HG03139 (cell line): ENCODE measurements at regions not wholly inside any gene's neighbourhood (a gene's known extent, or its start where the extent isn't known, plus 50 kb on each side); places are given as distances from the start of the nearest gene placed in this dataset.
"Not testable (repeated sequence)": the region's sequence is repeated elsewhere in the genome, so short reads cannot be mapped to it uniquely, and the experiment has no call there.

Source experiments
- ATAC-seq: cut with Tn5 transposase; IDR thresholded peaks from one replicate; pipeline ENCODE4 v1.9.1; 2021; ENCODE audit not compliant: unreplicated experiment

DNA sequence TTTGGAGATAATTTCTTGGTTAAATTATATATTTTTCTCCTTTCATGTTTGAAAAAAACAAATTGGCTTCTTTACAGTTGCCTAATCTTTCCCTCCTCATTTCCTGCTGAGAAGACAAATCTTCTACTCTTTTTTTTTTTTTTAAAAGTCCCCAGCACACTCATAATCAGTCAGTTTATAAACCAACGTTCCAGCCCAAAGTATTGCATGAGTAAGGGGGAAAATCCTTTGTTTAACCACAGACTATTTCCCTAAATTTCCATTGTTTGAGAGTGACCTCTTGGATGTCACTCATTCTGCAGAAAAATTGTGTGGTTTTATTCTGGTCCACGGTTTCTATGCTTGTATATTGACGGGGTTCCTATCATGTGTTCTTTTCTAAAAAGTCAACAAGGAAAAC is 55.1 kb upstream of the TLR4 start:
- no peak for ATAC-seq

DNA sequence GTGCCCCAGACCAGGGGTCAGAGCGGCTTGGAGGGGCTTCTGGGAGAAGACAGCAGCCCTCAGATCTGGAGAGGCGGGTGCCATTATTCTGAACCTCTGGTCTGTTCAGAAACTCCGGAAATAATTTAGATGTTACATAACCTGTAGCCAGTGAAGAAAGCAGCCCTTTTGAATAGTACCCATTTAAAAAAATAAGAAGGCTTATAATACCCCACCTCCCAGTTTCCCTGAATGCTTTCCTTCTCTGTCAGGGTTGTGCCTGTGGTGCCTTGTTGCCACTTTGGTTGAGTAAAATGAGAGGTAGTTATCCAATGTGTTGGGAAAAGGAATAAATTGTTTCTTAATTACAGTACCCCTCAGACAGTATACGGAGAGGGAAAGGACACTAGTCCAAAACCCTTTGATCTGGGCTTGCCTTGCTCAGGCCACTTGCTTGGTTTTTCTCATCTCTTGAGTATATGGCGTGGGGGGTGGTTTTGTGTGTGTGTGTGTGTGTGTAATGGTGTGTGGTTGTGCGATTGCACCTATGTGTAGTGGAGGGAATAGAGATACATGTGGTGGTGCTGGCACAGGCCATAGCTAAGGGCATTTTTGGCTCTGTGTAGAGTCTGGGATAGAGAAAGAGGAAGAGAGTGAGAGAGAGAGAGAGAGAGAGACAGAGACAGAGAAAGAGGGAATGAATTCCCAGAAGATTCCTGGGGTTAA is 59.1 kb upstream of the TLR4 start:
- no peak for ATAC-seq

DNA sequence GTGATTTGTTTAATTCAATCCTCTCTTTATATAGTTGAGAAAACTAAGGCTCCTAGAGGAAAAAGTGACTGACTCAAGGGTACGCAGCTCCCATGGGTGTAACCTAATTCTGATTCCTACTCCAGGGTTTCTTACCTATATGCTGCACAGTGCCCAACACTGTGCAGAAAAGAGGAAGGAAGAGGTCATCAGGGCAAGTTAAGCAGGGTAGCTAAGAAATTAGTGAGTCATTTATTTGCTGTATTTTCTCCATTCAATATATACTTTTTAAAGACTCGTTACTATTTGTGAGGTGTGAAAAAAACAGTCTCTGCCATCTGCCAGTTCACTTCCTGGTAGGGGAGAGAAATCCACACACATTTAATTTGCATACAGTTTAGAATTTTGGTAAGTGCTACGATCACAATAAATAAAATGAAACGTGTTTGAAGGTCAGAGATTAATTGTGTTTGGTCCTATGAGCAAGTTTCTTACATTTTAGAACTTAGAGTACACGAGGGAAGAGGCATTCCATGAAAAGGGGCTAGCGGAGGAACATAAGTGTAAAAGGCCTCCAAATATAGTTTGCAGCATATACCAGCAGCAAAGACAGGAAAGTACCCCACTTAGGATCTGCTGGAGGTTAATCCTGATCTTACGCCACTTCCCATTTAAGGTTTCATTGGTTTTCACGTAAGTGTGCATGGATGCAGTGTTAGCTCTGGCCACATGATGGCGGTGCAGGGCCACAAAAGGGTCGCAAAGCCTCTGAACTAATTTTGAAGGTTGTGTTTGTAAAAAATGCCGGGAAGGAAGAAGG is 59.9 kb upstream of the TLR4 start:
- ATAC-seq, result peak; percentile 65

DNA sequence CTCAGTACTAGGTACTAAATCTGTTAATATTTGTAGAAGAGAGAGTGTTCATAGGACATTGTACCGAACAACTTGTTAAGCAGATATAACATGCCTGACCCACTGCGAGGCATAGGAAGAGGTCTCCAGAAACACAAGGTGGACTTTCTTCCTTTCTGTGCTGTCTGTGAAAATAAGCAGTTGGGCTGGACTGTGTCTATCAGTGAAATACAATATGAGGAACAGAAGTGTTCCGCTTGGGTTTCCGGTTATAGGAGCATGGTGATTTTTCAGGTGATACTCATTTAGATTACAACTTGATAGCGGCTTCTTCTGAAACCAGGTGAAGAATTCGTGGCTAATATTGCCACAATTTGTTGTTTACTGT is 60.9 kb upstream of the TLR4 start:
- ATAC-seq, result no peak

DNA sequence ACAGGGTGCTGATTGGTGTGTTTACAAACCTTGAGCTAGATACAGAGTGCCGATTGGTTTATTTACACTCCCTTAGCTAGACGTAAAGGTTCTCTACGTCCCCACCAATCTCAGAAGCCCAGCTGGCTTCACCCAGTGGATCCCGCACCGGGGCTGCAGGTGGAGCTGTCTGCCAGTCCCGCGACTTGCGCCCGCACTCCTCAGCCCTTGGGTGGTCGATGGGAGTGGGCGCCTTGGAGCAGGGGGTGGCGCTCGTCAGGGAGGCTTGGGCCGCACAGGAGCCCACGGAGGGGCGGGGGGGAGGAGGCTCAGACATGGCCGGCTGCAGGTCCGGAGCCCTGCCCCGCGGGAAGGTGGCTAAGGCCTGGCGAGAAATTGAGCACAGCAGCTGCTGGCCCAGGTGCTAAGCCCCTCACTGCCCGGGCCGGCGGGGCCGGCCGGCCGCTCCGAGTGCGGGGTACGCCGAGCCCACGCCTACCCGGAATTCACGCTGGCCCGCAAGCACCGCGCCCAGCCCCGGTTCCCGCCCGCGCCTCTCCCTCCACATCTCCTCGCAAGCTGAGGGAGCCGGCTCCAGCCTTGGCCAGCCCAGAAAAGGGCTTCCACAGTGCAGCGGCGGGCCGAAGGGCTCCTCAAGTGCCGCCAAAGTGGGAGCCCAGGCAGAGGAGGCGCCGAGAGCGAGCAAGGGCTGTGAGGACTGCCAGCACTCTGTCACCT is 61.5 kb upstream of the TLR4 start:
- ATAC-seq, result not testable (repeated sequence)

DNA sequence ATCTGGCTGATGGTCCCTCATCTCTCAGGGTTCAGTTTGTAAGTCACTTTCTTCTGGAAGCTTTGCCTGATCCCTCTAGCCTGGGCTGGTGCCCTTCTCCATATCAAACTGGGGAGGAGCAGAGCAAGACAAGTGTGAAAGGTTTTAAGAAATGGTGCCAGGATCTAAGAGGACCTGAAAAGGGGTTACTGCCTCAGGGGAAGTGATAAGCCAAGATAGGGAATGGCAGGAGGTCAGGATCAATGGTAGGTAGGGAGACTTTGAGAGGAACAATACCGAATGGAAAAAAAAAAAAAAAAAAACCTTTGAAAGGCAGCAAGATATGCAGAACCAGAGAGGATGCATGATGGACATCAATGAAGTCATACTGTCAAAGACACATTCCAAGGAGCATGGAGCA is 67.5 kb upstream of the TLR4 start:
- no peak for ATAC-seq

DNA sequence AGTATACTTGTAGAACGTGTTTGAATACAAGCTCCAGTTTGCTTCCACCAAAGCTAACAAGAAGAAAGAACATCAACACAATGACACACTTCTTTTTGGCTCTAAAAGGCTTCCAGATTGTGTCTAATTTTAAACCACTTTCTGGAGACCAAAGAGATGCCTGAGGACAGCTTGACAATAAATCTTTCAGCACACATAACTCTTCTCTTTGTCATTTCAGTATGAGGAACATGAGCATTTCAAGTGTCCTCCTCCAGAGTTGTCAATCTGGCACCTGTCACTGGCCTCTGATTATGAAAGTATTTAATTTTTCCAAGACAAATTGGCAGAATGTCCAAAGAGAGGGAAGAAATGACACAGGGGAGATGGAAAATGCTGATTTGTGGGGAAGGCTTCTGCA is 79.0 kb upstream of the TLR4 start:
- ATAC-seq, result no peak

DNA sequence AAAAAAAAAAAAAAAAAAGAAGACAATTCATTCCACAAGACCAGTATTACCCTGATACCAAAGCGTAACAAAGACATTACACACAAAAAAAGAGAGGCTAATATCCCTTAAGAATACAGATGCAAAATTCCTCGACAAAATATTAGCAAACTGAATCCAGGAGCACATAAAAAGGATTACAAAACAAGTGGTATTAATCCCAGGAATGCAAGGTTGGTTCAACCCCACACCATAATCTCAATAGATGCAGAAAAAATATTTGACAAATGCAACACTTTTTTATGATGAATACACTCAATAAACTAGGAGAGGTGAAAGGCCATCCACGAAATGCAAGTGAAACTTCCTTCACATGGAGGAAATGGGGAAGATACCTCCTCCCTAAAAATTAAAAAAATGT is 80.1 kb upstream of the TLR4 start:
- ATAC-seq, result no peak

DNA sequence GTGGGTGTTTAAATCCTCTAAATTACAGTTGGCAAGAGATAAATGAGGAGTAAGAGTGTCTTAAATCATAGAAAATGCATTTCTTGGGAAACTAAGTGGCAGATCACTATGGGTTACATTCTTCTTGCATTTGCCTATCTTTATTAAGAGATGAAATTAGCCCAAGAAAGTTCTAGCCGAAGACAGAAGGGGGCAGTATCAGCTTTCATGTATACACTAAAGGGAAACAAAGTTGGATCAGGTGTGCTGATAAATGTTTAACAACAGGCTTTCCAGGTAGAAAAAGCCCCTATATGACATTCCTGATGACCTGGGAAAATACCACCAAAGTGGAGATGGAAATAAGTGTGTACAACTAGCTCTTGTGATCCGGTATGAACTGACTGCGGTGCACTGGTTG is 81.9 kb upstream of the TLR4 start:
- no peak for ATAC-seq

DNA sequence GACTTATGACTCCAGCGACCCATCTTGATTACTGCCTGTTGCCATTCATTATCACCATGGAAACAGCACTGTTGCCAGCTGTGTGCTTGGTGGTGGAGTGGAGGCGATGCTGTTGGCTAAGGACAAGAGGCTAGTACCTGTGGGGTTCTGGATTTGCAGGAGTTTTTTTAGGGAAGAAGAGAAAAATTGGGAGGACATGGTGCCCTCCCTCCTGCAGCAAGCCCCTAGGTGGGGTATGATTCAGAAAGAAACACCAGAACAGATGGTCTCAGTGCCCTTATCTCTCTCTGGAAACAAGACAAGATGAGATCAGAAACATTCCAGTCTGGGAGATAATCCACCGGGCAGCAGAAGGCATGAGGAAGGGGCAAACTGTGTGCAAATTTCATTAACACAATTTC is 87.8 kb upstream of the TLR4 start:
- no peak for ATAC-seq

DNA sequence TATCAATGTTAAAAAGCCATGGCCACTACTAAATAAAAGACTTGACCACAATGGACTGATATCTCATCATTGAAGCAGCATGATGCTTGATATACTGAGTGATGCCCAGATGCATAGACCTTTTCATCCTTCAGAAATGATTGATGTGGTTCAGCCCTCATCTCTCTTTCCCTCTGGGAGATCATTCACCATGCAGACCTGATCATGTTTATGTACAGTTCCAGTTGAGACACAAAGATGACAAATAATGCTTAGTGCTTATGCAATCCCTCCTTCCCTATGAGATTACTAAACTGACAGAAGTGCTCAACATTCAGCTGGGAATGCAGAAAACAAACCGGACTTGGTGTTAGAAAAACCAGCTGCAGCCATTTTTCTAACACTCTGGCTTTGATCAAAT is 91.9 kb upstream of the TLR4 start:
- ATAC-seq, result no peak

DNA sequence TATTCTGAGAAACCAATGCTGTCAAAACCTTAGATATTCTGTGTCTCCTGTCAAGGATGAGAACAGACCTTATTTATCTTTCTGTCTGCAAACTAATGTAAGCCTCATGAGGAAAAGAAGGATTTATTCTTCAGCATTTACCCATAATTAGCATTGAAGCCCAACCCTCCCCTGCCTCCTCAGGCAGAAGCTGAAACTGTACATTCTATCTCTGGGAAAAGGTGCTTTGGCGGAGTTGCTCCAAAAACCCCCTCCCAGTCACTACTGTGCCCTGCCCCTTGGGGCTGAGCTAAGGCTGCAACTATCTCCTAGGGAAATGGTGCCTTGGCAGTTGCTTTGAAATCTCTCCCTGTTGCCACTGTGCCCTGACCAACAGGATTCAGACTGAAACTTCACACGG is 106.2 kb upstream of the TLR4 start:
- no peak for ATAC-seq

DNA sequence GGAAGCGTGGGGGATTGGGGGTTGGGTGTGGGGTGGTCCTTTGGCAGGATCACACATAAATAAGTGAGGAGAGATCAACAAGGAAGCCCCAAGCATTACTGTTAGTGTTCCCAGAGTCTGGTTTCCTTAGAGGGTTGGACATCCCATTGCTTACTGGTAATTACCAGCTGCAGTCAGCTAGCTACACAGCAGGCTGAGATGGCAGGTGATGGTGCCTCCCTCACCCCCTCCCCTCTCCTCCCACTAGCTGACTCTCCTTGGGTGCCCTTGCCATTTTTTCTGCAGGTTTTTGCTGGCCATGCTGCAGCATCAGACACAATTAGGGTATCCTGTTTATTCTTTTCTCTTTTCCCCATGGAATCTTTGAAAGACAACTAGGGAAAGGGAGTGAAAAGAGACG is 107.5 kb upstream of the TLR4 start:
- ATAC-seq, result no peak

DNA sequence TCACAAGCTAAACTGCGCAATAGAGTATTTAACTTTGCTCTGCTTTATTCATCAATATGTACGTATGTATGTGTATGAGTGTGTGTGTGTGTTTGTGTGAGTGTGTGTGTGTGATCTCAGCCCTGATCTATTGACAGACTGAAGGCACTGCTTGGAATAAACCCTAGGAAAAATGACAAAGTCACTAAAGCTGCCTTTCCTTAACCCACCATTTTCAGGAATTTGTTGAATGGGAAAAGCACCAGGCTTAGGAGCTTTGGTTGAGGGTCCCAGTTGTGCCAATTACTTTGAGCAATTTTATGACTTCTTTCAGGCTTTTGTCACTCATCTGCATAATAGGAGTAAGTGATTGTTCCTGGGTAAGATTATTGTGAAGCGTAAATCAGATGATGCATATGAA is 108.6 kb upstream of the TLR4 start:
- ATAC-seq, result no peak

DNA sequence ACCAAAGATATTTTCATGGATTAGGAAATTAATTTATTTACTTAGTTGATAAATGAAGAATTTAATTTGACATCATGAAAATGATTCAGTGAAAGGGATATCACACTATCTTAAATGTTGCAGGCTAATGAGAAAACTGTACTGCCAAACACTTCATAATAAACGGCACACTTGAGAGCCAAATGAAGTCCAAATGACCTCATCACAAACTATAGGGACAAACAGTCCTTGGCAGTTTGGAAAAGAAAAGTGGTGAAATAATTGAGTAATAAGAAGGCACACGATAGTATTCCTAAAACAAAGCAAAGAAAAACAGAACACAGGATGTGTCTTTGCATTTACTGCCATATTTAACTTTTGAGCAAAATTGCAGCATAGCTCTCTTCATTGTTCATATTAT is 116.9 kb upstream of the TLR4 start:
- ATAC-seq, result no peak

DNA sequence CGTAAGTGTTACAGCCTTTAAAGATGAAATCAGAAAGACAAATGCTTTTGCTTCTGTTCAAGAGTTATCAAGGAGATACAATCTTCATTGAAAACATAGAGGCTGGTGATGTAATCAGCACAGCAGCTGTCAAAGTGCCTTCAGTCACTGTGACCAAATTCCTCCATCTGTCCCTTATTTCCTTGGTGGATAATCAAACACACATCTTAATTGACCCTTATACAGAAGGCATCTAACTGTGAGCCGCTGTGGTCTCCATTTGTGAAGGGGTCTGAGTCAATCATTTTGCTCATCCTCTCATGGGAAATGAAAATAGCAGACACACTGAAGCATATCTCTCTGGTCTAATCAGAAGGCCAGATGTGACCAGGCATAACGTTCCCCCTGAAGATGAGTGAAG is 130.1 kb upstream of the TLR4 start:
- no peak for ATAC-seq

DNA sequence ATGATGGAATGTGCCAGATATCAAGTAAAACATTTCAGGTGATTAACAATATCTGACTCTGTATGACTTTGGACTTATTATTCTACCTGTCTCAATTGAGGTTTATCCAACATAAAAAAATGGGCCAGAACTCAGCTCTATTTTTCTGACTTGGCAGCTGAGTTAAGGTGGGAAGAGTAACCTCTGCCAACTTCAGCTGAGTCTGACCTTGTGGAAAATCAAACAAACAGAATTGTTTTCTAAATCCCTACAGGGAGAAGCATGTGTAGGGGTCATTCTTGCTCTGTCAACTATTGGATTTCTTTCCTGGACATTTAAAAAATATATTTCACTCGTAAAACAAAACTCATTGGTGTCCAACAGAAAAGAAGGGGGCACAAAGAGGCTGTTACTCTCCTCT is 139.4 kb upstream of the TLR4 start:
- ATAC-seq, result no peak

DNA sequence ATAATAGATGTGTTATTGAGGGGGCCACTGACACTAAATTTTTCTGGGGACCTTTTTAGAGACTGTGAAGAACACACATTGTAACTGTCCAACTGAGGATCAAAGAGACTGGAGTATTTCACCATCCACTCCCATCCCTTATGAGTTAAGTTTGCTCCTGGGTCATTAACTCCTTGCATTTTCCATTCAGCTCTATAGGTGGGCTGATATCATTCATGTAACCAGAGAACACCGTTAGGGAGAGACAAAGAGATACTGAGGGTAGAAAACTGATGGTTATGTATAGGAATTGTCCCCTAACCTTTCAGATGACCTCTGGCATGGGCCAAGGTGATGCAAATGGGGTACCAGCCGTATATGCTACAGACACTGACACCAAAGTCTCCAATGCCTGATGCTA is 142.4 kb upstream of the TLR4 start:
- ATAC-seq, result no peak

DNA sequence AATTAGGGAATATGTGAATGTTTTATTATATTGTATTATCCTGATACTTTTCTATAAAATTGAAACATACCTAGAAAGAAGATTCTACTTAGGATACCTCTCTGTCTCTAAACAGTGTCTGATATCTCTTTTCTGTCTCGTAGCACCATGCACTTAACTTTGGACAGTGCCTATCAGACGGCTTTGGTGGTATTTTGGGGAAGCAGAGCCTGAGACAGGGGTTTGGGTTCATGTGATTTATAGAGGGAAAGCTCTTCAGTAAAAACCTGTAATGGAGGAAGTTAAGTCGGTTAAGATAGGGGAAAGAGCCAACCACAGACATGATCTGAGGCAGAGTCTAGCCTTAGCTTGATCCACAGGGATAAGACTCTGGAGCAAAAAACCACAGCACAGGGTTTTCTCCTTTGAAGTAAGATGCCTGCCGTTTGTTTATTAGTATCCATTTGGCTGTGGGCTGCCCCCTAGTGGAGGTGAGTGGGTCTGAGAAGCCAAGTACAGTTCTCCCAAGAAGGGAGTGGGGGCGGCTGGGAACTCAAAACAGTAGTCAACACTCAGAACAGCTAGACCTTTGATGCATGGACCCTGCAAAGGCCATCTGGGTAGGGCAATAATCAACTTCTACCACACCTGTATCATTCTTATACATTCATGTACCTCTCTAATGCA is 141.2 kb upstream of the ASTN2 start:
- ATAC-seq, result peak; percentile 89

DNA sequence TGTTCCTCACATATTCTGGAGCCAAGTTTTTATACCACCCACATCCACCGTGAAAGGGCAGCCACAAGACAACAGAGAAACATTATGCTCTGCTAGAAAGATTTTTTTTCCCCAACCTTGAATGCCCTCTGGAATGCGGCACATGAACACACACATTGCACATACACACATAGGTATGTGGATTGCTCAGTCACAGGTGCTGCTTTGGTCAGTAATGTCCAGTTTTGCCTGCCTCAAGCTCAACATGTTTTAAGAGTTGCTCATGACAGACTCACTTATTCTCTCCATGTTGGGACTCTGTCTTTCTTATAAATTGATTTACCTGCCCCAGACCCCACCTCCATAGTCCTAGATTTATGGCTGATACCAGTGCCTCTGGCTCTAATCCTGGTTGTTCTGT is 138.0 kb upstream of the ASTN2 start:
- no peak for ATAC-seq

DNA sequence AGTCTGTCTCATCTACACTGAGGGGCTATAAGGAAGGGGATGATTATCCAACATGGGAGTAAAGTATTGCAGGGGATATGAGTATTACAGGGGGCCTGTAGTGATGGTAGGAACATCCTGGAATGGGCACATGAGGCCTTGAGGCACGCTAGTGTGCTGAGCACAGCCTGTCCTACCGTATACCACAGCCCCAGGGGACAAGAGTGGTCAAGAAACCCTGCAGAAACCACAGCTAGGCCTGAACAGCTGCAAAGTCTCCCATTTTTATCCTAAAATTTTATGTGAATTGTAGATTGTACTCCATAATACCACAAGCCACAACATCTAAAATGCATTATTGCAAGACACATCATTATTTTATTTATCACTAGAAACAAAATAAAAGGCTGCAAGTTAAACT is 136.3 kb upstream of the ASTN2 start:
- no peak for ATAC-seq

DNA sequence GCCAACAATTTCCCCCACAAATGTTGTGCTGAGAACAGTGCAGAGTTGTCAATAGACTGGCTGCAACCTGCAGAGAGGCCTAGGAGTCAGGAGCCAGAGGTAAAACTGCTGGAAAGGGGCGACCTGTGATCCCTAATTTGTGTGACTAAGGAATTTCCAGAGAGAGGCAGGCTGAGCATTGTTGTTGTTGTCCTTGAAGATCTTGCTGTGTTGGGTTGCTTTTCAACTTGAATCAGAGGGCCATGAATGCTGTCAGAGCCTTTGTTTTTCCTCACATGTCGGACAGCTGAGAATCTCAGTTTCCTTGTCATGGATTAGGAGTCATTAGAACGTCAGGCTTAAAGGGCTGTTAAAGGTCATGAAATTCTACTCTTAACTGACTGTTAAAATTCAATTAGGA is 134.6 kb upstream of the ASTN2 start:
- ATAC-seq, result no peak
